GM18951 (cell line): ENCODE measurements at regions not wholly inside any gene's neighbourhood (a gene's known extent, or its start where the extent isn't known, plus 50 kb on each side); places are given as distances from the start of the nearest gene placed in this dataset.

Experiments
- POLR2A ChIP-seq: IDR thresholded peaks from 4 replicates; pipeline ENCODE4 v1.6.1; 2011; ENCODE audit warnings: mild to moderate bottlenecking; ENCODE audit not compliant: insufficient read length, insufficient read depth; ENCODE audit errors: extremely low read depth
- in situ Hi-C: fragments of 300-500 bp; cut with MboI; formaldehyde crosslinking; loops from one replicate; pipeline ENCODE4 v1.12.0; 2022; ENCODE audit warnings: low sequenced_read_pairs, mixed read lengths, inconsistent platforms; ENCODE audit not compliant: unreplicated experiment

- no peak for TF ChIP-seq POLR2A
- in situ Hi-C loops = no loop called here
These were observed 443.9 kb upstream of the CDH4 start for GRCh38 chr20:60808003-60808672.

GRCh38 chr20:60808701-60809100 lies 443.4 kb upstream of the CDH4 start:
- in situ Hi-C loops = no loop called here
- no peak for TF ChIP-seq POLR2A

GRCh38 chr20:60810561-60810960 lies 441.5 kb upstream of the CDH4 start:
- TF ChIP-seq POLR2A = no peak
- in situ Hi-C loops = no loop called here

GRCh38 chr20:60812561-60812960 lies 439.5 kb upstream of the CDH4 start:
- TF ChIP-seq POLR2A = no peak
- in situ Hi-C loops = no loop called here

GRCh38 chr20:60813066-60813465 lies 439.0 kb upstream of the CDH4 start:
- TF ChIP-seq POLR2A = no peak
- in situ Hi-C loops = no loop called here

- no peak for TF ChIP-seq POLR2A
- in situ Hi-C loops = no loop called here
These were observed 436.4 kb upstream of the CDH4 start for GRCh38 chr20:60815656-60816055.

- no peak for TF ChIP-seq POLR2A
- in situ Hi-C loops = no loop called here
These were observed 435.2 kb upstream of the CDH4 start for GRCh38 chr20:60816901-60817300.

GRCh38 chr20:60817891-60818290 lies 434.2 kb upstream of the CDH4 start:
- no peak for TF ChIP-seq POLR2A
- in situ Hi-C loops = no loop called here

- no peak for TF ChIP-seq POLR2A
- in situ Hi-C loops = no loop called here
These were observed 432.6 kb upstream of the CDH4 start for GRCh38 chr20:60819511-60819910.

- in situ Hi-C loops = no loop called here
- TF ChIP-seq POLR2A = no peak
These were observed 431.9 kb upstream of the CDH4 start for GRCh38 chr20:60820149-60820548.

GRCh38 chr20:60820918-60821317 lies 431.1 kb upstream of the CDH4 start:
- no peak for TF ChIP-seq POLR2A
- in situ Hi-C loops = no loop called here

GRCh38 chr20:60822699-60823607 lies 429.1 kb upstream of the CDH4 start:
- TF ChIP-seq POLR2A = no peak
- in situ Hi-C loops = no loop called here

GRCh38 chr20:60835876-60836275 lies 416.2 kb upstream of the CDH4 start:
- in situ Hi-C loops = no loop called here
- TF ChIP-seq POLR2A = no peak

GRCh38 chr20:60837173-60837770 lies 414.8 kb upstream of the CDH4 start:
- no peak for TF ChIP-seq POLR2A
- in situ Hi-C loops = no loop called here

GRCh38 chr20:60838297-60838696 lies 413.8 kb upstream of the CDH4 start:
- no peak for TF ChIP-seq POLR2A
- in situ Hi-C loops = no loop called here
